ENCODE measurements at regions not wholly inside any gene's neighbourhood (a gene's known extent, or its start where the extent isn't known, plus 50 kb on each side); places are given as distances from the start of the nearest gene placed in this dataset.

DNA sequence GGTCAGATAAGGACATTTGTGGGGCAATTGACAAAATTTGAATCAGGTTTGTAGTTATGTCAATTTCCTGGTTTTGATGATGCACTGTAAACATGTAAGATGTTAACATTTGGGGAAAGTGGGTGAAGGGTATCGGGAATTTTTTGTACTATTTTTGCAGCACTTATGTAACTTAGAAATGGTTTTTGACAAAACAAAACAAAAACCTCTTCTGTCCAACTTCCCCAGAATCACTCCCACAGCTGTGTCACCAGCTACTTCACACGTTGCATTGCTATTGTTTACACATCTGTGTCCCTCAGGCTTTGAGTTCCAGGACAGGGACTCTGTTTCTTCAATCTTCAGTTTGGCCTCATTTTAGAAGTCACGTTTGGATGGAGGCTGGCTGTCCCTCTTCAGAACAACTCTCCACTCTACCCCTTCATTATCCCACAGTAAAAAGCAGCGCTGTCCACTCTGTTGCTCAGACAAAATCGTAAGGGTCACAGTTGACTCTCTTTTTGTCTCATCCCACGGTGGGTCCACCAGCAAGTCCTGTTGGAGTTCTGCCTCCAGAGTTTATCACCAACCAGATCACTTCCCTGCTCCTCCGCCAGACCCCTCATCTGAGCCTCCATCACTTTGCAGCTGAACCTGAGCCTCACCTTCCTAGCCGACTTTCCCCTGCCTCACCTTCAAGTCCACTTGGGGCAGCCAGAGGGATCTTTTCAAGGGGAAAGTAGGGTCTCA, 63.2 kb downstream of the NENF start:
- Mint-ChIP-seq H3K4me1 (ENCODE audit: low read depth) (no peaks in the 10 kb centered on the region), H3K27ac (no peak overlapping the region), H3K27me3 (ENCODE audit: low read depth) (peaks cover 17% of the 10 kb centered on the region), H3K4me3 (ENCODE audit: low read depth) (no peak overlapping the region), H3K36me3 (ENCODE audit: low read depth) (no peaks in the 10 kb centered on the region), H3K9me3 (no peaks in the 10 kb centered on the region)
- no peak for DNase-seq (ENCODE audit: low spot score)
- intact Hi-C loops (cut with micrococcal nuclease) = no loop called here

DNA sequence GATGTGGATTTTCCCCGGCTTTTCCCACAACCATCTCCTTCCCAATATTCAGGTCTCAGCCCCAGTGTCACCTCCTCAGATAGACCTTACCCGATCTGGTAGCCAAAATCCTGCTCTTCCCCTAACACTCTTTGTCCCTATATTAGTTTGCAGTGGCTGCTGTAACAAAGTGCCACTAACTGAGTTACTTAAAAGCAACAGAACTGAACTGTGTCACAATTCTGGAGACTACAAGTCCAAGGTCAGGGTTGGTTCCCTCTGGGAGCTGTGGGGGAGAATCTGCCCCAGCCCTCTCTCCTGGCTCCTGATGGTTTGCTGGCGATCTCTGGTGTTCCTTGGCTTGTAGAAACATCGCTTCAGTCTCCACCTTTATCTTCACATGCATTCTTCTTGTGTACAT, 64.0 kb downstream of the NENF start:
- H3K36me3 Mint-ChIP-seq (ENCODE audit: low read depth) = no peaks in the 10 kb centered on the region
- no peaks in the 10 kb centered on the region for H3K4me1 Mint-ChIP-seq (ENCODE audit: low read depth)
- no peak for DNase-seq (ENCODE audit: low spot score)
- H3K4me3 Mint-ChIP-seq (ENCODE audit: low read depth) = no peak overlapping the region
- peaks cover 14% of the 10 kb centered on the region for H3K27me3 Mint-ChIP-seq (ENCODE audit: low read depth)
- H3K27ac Mint-ChIP-seq = no peak overlapping the region
- intact Hi-C loops (cut with micrococcal nuclease) = no loop called here
- no peaks in the 10 kb centered on the region for H3K9me3 Mint-ChIP-seq

DNA sequence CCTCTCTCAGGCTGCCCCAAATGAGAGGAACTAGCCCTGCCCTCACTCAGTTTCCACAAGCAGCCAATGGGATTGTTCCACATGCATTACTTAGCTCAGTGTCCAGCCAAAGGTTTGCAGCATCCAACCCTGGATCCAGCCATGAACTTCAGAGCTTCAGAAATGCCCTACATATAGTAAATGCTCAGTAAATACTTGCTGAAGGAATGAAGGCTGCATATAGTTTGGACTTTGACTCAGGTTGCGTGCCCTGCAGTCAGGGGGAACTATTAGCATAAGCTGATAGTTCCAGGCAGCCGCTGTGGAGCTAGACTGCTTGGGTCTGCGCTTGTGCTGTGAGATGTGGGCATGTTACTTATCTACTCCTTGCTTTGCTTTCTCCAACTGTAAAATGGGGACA, 64.8 kb downstream of the NENF start:
- Mint-ChIP-seq H3K27ac (no peak overlapping the region), H3K36me3 (ENCODE audit: low read depth) (no peaks in the 10 kb centered on the region), H3K4me3 (ENCODE audit: low read depth) (no peak overlapping the region), H3K27me3 (ENCODE audit: low read depth) (peaks cover 14% of the 10 kb centered on the region), H3K4me1 (ENCODE audit: low read depth) (no peaks in the 10 kb centered on the region), H3K9me3 (no peaks in the 10 kb centered on the region)
- DNase-seq (ENCODE audit: low spot score) = no peak
- intact Hi-C loops (cut with micrococcal nuclease) = no loop called here

DNA sequence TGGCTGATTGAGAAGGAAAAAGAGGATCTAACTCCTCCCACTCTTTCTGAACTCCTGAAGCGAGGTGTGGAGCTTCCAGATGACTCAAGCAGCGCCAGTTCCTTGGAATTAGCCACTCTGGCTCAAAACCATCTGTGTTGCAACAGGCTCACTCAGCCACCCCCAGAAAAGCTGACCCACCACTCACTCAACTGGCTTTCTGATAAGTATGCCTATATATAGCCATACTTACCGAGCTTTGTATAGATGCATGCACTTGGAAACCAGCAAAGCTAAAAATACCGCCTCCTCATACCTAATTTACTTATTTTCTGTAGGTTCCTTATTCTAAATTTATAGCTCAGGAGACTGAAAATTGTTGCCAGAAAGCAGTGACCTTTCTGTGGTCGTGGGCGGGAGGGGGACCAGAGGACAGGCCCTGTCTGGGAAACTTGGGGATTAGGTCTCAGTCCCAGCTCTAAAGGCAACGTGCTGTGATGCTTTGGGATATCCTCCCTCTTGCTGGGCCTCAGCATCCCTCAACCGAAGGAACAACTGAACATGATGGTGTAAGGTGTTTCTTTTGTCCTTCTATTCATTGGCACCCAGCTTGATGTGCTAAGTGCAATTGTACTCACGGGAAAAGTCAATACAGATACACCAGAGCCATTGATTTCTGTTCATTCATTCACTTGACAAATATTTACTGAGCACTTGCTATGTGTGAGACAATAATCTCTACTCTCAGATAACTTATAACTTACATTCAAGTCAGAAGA, 65.7 kb downstream of the NENF start:
- H3K9me3 Mint-ChIP-seq = no peaks in the 10 kb centered on the region
- H3K27me3 Mint-ChIP-seq (ENCODE audit: low read depth) = peaks cover 14% of the 10 kb centered on the region
- H3K4me3 Mint-ChIP-seq (ENCODE audit: low read depth) = no peak overlapping the region
- no peak for DNase-seq (ENCODE audit: low spot score)
- H3K36me3 Mint-ChIP-seq (ENCODE audit: low read depth) = no peaks in the 10 kb centered on the region
- intact Hi-C loops (cut with micrococcal nuclease) = no loop called here
- no peaks in the 10 kb centered on the region for H3K4me1 Mint-ChIP-seq (ENCODE audit: low read depth)
- no peak overlapping the region for H3K27ac Mint-ChIP-seq

DNA sequence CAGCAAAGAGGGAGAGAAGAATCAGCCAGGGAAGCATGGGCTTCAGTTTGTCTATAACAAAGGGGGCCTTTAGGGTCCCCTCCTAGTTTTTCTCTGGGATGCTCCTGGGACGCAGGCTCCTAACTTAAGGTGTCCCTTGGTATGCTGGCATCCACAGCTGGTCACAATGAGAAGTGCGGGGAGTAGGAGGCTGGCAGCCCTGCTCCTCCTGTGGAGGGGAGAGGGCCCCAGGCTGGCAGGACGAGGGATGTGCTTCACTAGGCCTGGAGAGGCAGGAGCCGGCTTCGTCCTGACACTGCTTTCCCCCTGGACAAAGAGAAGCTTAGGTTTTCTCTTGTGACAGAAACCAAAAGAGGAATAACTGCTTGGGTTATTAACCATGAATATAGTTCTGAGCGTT, 67.6 kb downstream of the NENF start:
- H3K4me3 Mint-ChIP-seq (ENCODE audit: low read depth) = no peak overlapping the region
- no peaks in the 10 kb centered on the region for H3K4me1 Mint-ChIP-seq (ENCODE audit: low read depth)
- H3K9me3 Mint-ChIP-seq = no peaks in the 10 kb centered on the region
- H3K36me3 Mint-ChIP-seq (ENCODE audit: low read depth) = no peaks in the 10 kb centered on the region
- peaks cover 16% of the 10 kb centered on the region for H3K27me3 Mint-ChIP-seq (ENCODE audit: low read depth)
- DNase-seq (ENCODE audit: low spot score) = no peak
- no peak overlapping the region for H3K27ac Mint-ChIP-seq
- intact Hi-C loops (cut with micrococcal nuclease) = no loop called here

DNA sequence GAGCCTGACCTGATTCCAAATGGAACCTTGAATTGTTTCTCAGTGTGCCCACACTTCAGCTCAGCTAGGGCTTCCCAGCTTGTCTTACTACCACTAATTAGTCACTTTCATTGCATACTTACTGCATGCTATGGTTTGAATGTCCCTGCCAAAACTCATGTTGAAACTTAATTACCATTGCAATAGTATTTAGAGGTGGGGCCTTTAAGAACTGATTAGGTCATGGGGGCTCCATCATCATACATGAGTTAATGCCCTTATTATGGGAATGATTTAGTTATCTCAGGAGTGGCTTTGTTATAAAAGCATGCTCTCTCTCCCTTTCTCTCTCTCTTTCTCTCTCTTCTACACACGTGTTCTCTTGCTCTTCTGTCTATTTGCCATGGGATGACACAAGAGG, 68.3 kb downstream of the NENF start:
- Mint-ChIP-seq H3K9me3 (no peaks in the 10 kb centered on the region), H3K4me3 (ENCODE audit: low read depth) (no peak overlapping the region), H3K27me3 (ENCODE audit: low read depth) (peaks cover 15% of the 10 kb centered on the region), H3K27ac (no peak overlapping the region), H3K4me1 (ENCODE audit: low read depth) (no peaks in the 10 kb centered on the region), H3K36me3 (ENCODE audit: low read depth) (no peaks in the 10 kb centered on the region)
- intact Hi-C loops (cut with micrococcal nuclease) = no loop called here
- DNase-seq (ENCODE audit: low spot score) = no peak

DNA sequence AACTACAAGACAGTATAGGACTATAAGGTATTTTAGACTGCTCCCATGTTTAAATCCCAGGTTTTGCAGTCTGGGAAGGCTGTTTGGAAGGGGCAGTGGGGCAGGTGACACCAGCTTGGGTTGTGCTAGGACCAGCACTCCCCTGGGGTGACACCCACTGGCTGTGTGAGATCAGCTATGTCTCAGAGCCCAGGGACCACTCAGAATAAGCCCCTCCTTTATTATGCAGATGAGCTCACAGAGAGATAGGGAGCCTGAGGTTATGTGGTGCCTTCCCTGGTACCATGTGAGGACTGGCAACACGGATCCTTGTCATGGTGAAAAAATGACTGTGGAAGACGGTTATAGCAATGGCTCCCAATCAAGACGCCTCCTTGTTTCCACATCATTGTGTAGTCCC, 71.0 kb downstream of the NENF start:
- Mint-ChIP-seq H3K4me3 (ENCODE audit: low read depth) (no peak overlapping the region), H3K27ac (no peak overlapping the region), H3K4me1 (ENCODE audit: low read depth) (no peaks in the 10 kb centered on the region), H3K27me3 (ENCODE audit: low read depth) (peaks cover 13% of the 10 kb centered on the region), H3K36me3 (ENCODE audit: low read depth) (no peaks in the 10 kb centered on the region), H3K9me3 (no peaks in the 10 kb centered on the region)
- no peak for DNase-seq (ENCODE audit: low spot score)
- intact Hi-C loops (cut with micrococcal nuclease) = no loop called here

DNA sequence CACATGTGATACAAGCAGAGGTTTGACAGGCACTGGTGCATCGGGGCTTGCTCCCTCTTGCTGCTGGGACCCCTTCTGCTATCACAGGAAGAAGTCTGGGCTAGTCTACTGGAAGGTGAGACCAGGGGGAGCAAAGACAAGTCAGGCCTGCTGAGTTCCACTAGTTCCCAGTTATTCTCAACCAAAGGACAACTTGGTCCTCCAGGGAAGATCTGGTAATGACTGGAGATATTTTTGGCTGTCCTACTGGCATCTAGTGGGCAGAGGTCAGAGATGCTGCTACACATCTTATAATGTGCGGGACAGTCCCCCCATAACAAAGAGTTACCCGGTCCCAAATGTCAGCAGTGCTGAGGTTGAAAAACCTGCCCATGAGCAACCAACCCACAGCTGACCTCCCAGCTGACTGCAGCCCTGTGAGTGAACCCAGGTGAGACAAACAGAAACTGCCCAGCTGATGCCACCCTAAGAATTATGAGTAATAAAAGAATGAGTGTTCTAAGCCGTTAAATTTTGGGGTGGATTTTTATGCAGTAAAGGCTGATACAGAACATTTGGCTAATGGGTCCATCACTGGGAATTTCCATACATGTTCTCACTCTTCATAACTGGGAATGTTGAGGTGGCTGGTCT, 71.6 kb downstream of the NENF start:
- DNase-seq (ENCODE audit: low spot score) = no peak
- H3K27me3 Mint-ChIP-seq (ENCODE audit: low read depth) = peaks cover 14% of the 10 kb centered on the region
- H3K4me3 Mint-ChIP-seq (ENCODE audit: low read depth) = no peak overlapping the region
- H3K27ac Mint-ChIP-seq = no peak overlapping the region
- H3K9me3 Mint-ChIP-seq = no peaks in the 10 kb centered on the region
- intact Hi-C loops (cut with micrococcal nuclease) = no loop called here
- H3K4me1 Mint-ChIP-seq (ENCODE audit: low read depth) = no peaks in the 10 kb centered on the region
- no peaks in the 10 kb centered on the region for H3K36me3 Mint-ChIP-seq (ENCODE audit: low read depth)

DNA sequence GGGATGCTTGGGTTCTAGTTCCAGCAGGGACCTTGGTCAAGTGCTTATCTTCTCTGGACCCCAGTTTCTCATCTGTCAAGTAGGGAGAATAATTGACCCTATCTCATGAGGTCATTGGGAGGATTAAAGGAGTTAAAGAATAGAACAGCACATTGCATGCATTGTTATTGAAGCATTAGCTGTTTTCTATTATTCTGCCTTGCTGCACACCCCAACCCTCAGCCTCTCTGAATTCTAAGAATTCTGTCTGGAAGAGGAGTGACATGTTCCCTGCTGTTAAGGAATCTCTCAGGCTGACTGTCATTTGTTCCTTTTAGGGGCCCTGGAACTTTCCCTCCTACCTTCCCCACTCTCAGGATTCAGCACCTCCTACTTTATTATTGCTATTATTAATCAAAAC, 73.9 kb downstream of the NENF start:
- no peak overlapping the region for H3K27ac Mint-ChIP-seq
- no peak for DNase-seq (ENCODE audit: low spot score)
- no peaks in the 10 kb centered on the region for H3K4me1 Mint-ChIP-seq (ENCODE audit: low read depth)
- H3K27me3 Mint-ChIP-seq (ENCODE audit: low read depth) = peaks cover 31% of the 10 kb centered on the region
- H3K36me3 Mint-ChIP-seq (ENCODE audit: low read depth) = no peaks in the 10 kb centered on the region
- H3K4me3 Mint-ChIP-seq (ENCODE audit: low read depth) = no peak overlapping the region
- intact Hi-C loops (cut with micrococcal nuclease) = no loop called here
- H3K9me3 Mint-ChIP-seq = no peaks in the 10 kb centered on the region

DNA sequence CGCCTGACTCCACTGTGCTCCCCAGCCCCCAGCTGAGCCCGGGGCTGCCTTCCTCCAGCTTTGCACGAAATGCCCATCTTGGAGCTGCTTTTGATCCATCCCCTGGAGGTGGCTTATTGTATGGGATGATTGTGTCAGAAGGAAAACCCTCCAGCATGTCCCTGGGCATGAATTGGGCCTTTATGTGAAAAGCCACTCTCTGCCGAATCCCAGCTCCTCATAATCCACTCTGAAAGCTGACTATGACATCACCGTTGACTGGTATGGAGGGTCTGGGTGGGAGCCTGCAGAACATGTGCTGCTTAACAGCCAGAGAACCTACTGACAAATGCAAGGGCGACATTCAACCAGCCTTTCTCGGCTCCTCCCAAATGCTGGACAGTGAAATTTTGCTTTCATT, 74.6 kb downstream of the NENF start:
- H3K27ac Mint-ChIP-seq = no peak overlapping the region
- intact Hi-C loops (cut with micrococcal nuclease) = no loop called here
- H3K4me1 Mint-ChIP-seq (ENCODE audit: low read depth) = no peaks in the 10 kb centered on the region
- no peak overlapping the region for H3K4me3 Mint-ChIP-seq (ENCODE audit: low read depth)
- H3K27me3 Mint-ChIP-seq (ENCODE audit: low read depth) = peaks cover 38% of the 10 kb centered on the region
- DNase-seq (ENCODE audit: low spot score) = no peak
- no peaks in the 10 kb centered on the region for H3K9me3 Mint-ChIP-seq
- H3K36me3 Mint-ChIP-seq (ENCODE audit: low read depth) = no peaks in the 10 kb centered on the region

DNA sequence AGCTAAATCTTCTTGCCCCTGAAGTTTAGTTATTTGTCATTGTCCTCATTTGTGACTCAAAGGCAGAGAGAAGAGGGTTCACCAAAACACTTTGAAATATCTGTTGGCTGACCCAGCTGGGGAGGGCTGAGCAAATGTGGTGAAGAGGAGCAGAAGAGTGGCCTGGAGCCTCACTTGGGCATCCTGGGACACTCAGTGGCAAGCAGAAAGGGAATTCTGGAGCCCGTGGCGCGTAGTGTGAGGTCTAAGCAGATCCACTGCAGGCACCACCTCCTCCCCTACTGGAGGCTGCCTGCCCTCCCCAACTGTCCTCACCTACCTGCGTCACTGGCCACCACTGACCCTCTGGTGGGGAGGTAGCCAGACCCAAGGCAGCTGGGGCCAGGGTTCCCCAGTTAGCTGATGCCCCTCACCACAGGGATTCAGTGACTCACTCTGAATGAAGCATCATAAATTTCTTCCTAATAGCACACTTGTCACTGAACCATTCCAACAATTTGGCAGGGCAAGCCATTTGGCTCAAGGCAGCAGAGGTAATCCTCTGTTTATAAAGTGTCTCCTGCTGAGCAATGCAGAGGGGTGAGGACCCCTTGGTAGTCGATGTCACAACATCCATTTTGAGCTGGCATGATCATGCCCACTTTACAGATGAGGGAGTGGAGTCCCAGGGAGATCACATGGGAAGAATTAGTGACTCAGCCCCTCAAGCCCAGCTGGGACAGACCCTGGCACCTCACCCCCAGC, 80.3 kb downstream of the NENF start:
- intact Hi-C loops (cut with micrococcal nuclease) = no loop called here

DNA sequence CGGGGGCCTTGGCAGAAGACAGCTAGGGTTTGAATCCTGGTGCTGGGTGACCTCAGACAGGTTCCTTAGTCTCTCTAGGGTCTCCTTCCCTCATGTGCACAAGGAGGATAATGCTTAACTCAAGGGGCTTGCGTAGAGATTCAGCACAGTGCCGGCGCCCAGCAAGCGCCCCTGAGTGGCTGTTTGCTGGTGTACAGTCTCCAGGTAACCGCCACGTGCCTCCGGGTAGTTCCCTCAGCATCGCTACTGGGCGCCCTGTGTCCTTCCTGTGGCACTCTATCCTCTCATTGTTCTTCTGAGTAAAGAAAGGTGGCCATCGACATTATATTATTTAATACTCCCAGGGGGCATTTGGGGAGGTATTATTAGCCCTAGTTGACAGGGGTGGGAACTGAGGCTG, 80.9 kb downstream of the NENF start:
- no peaks in the 10 kb centered on the region for H3K36me3 Mint-ChIP-seq (ENCODE audit: low read depth)
- DNase-seq (ENCODE audit: low spot score) = no peak
- H3K9me3 Mint-ChIP-seq = no peaks in the 10 kb centered on the region
- H3K4me1 Mint-ChIP-seq (ENCODE audit: low read depth) = no peaks in the 10 kb centered on the region
- intact Hi-C loops (cut with micrococcal nuclease) = no loop called here
- H3K4me3 Mint-ChIP-seq (ENCODE audit: low read depth) = no peak overlapping the region
- no peak overlapping the region for H3K27ac Mint-ChIP-seq
- H3K27me3 Mint-ChIP-seq (ENCODE audit: low read depth) = peaks cover 74% of the 10 kb centered on the region

More for the DNA sequence above, 80.3 kb downstream of the NENF start:
- no peak overlapping the region for H3K27ac Mint-ChIP-seq
- H3K4me3 Mint-ChIP-seq (ENCODE audit: low read depth) = no peak overlapping the region
- peaks cover 74% of the 10 kb centered on the region for H3K27me3 Mint-ChIP-seq (ENCODE audit: low read depth)
- no peaks in the 10 kb centered on the region for H3K4me1 Mint-ChIP-seq (ENCODE audit: low read depth)
- H3K36me3 Mint-ChIP-seq (ENCODE audit: low read depth) = no peaks in the 10 kb centered on the region
- no peaks in the 10 kb centered on the region for H3K9me3 Mint-ChIP-seq
- no peak for DNase-seq (ENCODE audit: low spot score)
